Ishikawa (cell line): ENCODE measurements at regions not wholly inside any gene's neighbourhood (a gene's known extent, or its start where the extent isn't known, plus 50 kb on each side); places are given as distances from the start of the nearest gene placed in this dataset.

ENCODE experiments used
- CEBPB ChIP-seq: IDR thresholded peaks from 2 replicates; pipeline ENCODE4 v1.6.1; 2012
- CREB1 ChIP-seq: IDR thresholded peaks from 2 replicates; pipeline ENCODE4 v1.6.1; 2012; ENCODE audit warnings: low read depth
- EGR1 ChIP-seq: IDR thresholded peaks from 2 replicates; pipeline ENCODE4 v1.6.1; 2012
- EP300 ChIP-seq: IDR thresholded peaks from 2 replicates; pipeline ENCODE4 v1.6.1; 2012; ENCODE audit warnings: borderline replicate concordance
- FOXM1 ChIP-seq: IDR thresholded peaks from 2 replicates; pipeline ENCODE4 v1.6.1; 2012; ENCODE audit warnings: low read depth, borderline replicate concordance
- NFIC ChIP-seq: IDR thresholded peaks from 2 replicates; pipeline ENCODE4 v1.6.1; 2012
- RAD21 ChIP-seq: IDR thresholded peaks from 2 replicates; pipeline ENCODE4 v1.6.1; 2012; ENCODE audit warnings: low read depth
- TAF1 ChIP-seq: IDR thresholded peaks from 2 replicates; pipeline ENCODE4 v1.6.1; 2012; ENCODE audit warnings: low read depth, mild to moderate bottlenecking
- TCF12 ChIP-seq: IDR thresholded peaks from 2 replicates; pipeline ENCODE4 v1.6.1; 2012; ENCODE audit warnings: low read depth
- TEAD4 ChIP-seq: IDR thresholded peaks from 2 replicates; pipeline ENCODE4 v1.6.1; 2012
- YY1 ChIP-seq: IDR thresholded peaks from 2 replicates; pipeline ENCODE4 v1.6.1; 2012; ENCODE audit warnings: low read depth
- ZBTB7A ChIP-seq: IDR thresholded peaks from 2 replicates; pipeline ENCODE4 v1.6.1; 2012; ENCODE audit warnings: low read depth
- TF ChIP-seq, protein P1 (sequence below): IDR thresholded peaks from 2 replicates; pipeline ENCODE4 v1.6.1; 2012; ENCODE audit warnings: low read depth, mild to moderate bottlenecking
- TF ChIP-seq, protein P2 (sequence below): IDR thresholded peaks from 2 replicates; pipeline ENCODE4 v1.6.1; 2012
- TF ChIP-seq, protein P3 (sequence below): IDR thresholded peaks from 2 replicates; pipeline ENCODE4 v1.6.1; 2012

DNA sequence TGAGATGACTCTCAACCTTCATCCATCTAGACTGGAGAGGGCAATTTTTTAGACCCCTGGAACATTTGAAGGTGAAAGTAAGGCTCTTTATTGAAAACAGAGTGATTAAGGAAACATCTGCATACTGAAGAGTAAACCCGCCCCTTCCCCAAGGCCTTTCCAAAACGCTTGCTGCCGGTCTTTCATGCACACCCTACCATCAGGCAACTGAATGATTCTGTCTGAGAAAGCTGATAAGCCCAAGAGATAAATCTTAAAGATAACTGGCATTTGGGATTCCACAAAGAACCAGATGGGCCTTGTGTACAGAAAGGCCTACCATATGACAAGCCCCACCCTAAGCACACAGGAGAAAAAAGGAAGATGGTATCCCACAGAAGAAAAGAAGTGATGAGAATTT is 54.4 kb upstream of the PIK3R1 start:
- TF ChIP-seq, protein P1, sequence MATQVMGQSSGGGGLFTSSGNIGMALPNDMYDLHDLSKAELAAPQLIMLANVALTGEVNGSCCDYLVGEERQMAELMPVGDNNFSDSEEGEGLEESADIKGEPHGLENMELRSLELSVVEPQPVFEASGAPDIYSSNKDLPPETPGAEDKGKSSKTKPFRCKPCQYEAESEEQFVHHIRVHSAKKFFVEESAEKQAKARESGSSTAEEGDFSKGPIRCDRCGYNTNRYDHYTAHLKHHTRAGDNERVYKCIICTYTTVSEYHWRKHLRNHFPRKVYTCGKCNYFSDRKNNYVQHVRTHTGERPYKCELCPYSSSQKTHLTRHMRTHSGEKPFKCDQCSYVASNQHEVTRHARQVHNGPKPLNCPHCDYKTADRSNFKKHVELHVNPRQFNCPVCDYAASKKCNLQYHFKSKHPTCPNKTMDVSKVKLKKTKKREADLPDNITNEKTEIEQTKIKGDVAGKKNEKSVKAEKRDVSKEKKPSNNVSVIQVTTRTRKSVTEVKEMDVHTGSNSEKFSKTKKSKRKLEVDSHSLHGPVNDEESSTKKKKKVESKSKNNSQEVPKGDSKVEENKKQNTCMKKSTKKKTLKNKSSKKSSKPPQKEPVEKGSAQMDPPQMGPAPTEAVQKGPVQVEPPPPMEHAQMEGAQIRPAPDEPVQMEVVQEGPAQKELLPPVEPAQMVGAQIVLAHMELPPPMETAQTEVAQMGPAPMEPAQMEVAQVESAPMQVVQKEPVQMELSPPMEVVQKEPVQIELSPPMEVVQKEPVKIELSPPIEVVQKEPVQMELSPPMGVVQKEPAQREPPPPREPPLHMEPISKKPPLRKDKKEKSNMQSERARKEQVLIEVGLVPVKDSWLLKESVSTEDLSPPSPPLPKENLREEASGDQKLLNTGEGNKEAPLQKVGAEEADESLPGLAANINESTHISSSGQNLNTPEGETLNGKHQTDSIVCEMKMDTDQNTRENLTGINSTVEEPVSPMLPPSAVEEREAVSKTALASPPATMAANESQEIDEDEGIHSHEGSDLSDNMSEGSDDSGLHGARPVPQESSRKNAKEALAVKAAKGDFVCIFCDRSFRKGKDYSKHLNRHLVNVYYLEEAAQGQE: no peak
- no peak for TF ChIP-seq ZBTB7A
- TF ChIP-seq EGR1: no peak
- no peak for TF ChIP-seq TCF12
- no peak for TF ChIP-seq FOXM1
- no peak for TF ChIP-seq EP300
- no peak for TF ChIP-seq NFIC

DNA sequence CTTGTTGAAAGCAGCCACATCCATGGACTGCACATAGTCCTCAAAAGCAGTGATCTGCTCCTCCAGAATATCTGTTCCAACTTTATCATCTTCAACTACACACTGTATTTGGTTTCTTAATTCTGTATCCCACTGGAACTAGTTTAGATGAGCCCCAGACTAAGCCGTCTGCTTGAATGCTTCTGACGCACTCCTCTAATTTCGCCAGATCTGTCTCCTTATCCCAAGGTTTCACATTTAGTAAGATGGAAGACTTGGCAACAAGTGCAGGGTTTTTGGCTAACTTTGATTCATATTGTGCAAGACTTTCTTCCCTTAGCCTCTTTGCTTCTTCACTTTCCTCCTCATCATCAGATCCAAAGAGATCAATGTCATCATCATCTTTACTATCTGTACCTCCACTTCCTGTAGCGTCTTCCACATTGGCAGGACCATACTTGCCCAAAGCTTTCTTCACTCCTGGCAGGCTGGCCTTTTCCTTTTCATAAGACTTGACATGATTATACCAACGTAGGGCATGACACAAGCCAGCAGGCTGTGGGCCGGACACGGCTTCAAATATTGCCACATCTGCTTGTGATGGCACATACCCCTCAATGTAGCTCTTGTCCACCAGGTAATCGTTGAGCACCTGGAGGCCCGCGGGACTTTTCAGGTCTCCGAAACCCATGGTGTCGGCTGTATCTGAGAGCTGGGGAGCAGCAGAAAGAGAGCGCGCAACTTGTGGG is 56.2 kb upstream of the PIK3R1 start:
- TF ChIP-seq, protein P1: no peak
- TF ChIP-seq YY1: no peak
- TF ChIP-seq, protein P2, sequence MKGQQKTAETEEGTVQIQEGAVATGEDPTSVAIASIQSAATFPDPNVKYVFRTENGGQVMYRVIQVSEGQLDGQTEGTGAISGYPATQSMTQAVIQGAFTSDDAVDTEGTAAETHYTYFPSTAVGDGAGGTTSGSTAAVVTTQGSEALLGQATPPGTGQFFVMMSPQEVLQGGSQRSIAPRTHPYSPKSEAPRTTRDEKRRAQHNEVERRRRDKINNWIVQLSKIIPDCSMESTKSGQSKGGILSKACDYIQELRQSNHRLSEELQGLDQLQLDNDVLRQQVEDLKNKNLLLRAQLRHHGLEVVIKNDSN: no peak
- TF ChIP-seq NFIC: no peak

DNA sequence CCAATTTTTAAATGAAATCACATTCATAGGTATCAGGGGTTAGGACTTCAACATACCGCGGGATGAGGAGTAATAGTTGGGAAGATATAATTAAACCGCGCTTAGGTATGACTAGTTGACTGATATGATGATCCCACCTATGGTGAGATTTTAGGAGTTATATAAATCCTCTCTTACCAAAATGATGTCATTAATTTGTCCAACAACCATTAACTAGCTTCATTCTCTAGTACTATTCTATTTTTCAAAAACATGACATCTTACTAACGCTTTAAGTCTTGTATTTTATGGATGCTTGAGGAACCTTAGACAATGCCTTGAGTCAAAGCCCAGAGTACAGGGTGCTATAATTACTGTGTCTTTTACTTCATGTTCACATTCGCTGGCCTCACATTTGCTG is 59.6 kb upstream of the PIK3R1 start:
- TF ChIP-seq, protein P2: no peak
- no peak for TF ChIP-seq TAF1
- TF ChIP-seq TEAD4: no peak
- TF ChIP-seq YY1: no peak
- TF ChIP-seq EP300: no peak
- no peak for TF ChIP-seq ZBTB7A
- no peak for TF ChIP-seq NFIC
- no peak for TF ChIP-seq TCF12
- no peak for TF ChIP-seq FOXM1
- TF ChIP-seq RAD21: no peak
- TF ChIP-seq, protein P3, sequence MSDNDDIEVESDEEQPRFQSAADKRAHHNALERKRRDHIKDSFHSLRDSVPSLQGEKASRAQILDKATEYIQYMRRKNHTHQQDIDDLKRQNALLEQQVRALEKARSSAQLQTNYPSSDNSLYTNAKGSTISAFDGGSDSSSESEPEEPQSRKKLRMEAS: no peak
- no peak for TF ChIP-seq CREB1
- TF ChIP-seq CEBPB: no peak
- TF ChIP-seq, protein P1: no peak

DNA sequence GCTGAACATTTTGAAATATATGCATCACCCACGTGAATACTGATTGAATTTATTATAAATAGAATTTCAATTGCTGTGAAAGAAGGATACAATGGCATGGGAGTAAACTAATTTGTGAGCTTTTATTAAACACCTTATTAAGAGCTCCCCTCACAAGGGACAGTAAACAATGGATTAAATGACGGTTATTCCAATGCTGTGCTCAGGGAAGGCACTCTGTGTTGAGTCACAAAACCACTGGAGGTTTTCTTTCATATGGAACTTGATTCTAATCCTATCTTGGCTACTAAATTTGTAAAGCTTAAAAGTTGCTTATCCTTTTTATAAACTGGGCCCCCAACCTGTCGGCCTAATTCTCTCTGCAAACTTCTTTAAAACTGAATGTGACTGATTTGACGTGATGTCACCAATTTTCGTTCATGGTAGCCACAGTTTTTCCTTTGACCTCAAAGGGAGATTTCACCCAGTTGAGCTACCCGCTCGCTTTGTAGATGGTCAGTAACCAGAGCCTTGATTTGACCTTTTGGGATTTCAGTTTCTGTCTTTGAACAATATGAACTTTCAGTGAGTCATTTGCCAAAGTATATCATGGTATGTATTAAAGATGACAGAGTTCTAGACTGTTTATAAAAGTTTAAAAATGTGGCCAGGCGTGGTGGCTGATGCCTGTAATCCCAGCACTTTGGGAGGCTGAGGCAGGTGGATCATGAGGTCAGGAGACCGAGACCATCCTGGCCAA is 61.3 kb upstream of the PIK3R1 start:
- TF ChIP-seq RAD21 (no peak), ZBTB7A (no peak), TEAD4 (no peak), YY1 (no peak), EP300 (no peak)
- TF ChIP-seq, protein P1: no peak
